Left kidney (tissue), 1 donor: ENCODE measurements at regions not wholly inside any gene's neighbourhood (a gene's known extent, or its start where the extent isn't known, plus 50 kb on each side); places are given as distances from the start of the nearest gene placed in this dataset.

Source experiments
- DNase-seq: peaks from one replicate; pipeline ENCODE4 v3.0.0-alpha.2; 2013

DNA sequence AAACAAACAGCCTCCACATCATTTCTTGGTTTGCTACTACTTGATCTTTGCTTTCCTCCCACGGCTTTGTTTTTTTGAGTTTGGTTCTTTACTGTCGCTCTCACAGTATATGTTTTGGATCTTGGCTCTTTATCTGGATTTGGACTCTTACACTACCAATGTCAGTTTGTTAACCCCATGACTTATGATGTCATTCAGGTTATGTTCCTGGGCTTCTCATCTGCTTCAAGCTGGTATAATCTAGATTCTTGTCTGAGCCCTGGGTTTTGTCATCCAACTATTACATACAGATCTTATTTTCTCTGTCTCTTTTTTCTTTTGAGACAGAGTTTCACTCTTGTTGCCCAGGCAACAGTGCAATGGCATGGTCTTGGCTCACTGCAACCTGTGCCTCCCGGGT, 482.9 kb upstream of the TEX13C start:
- DNase-seq, result no peak

DNA sequence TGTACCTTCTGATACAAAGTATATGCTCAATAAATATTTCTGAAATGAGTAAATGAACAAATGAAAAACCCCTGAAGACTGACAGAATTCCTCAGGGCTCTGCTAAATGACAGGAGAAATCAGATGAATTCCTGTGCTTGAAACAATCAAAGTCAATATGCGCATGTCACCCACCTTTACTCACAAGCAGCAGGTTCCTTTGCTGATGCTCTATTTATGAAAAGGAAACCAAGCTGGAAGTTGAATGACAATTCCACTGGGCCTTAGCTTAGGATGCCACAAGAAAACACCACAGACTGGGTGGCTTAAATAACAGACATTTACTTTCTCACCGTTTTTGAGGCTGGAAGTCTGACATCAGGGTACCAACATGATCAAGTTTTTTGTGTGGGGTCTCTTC, 477.5 kb upstream of the TEX13C start:
- no peak for DNase-seq

DNA sequence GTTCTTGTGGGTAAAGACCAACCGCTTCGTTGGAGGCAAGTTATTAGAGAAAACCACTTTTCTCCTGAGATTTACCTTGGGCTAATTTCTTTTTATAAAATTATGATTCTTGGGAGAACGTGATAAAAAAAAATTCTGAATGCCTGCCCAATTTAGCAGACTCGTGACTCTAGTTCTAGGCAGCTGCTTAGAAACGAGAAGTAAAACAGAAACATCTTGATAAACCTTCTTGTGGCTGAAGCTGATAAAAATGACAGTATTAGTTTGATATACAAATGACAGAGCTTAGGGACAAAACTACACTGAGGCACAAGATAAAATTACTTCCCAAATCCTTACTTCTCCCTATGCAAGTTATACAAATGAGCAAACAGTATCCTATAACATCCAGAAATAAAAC, 458.9 kb upstream of the TEX13C start:
- DNase-seq, result no peak

DNA sequence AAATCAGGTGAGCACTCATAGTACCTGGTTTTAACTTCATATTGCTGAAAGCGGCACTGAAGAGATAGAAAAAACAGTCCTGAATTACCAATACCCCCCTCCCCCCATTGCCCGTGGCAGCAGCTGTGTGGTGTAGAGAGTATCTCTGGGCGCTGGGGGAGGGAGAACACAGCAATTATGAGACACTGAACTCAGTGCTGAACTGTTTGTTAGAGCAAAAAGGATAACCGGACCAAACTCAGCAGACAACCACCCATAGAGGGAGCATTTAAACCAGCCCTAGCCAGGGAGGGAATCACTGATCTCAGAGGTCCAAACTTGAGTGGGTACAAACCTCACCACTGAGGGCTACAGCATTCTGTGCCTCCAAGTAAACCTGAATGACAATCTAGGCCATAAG, 457.4 kb upstream of the TEX13C start:
- no peak for DNase-seq

DNA sequence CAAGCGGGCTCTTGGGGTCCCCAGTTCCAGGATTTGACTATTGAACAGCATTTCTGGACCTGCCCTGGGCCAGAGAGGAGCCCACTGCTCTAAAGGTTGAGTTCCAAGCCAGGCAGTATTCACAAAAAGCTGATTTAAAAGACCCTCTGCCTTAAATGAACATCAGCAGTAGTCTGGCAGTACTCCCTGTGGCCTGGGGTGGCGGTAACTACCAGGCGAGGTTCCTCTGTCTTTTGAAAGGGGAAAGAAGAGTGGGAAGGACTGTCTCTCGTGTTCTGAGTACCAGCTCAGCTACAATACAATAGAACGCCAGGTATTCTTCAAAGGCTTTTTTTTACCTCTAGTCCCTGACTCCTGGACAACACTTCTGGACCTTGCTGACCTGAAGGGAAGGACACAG, 456.4 kb upstream of the TEX13C start:
- no peak for DNase-seq

DNA sequence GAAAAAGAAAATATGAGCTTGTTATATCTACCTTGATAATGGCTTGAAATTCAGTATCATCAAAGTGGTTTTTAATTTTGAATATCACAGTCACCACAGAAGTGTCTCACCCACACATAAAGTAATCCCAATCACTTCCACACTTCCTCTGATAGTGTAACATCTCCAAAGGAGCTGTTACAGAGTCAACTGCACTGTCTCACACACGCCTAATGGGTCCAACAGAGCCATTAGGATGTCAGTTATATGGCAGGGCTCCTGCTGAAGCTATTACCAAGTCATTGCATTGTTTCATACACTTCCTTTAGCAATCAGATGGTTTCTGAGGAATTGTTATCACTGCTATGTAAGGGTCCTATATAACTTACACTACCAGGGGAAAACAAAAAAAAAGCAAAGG, 432.1 kb upstream of the TEX13C start:
- no peak for DNase-seq

DNA sequence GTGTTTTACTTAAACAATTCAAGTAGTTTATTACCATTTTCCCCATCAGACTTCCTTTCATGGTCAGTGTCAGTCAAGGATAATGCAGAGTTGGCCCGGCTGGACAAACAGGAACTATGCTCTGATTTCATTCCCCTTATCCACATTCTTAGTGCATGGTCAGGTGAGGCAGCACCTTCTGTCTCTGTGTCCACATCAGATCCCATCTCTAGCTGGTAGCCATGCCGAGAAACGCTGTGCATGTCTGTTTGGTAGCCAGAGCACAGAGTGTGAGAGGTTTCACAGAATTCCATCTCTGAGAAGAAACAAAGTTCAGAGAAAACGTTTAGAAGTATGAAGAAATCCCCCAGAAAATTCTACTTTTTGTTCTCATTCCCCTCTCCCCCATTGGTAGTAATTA, 423.7 kb upstream of the TEX13C start:
- no peak for DNase-seq

DNA sequence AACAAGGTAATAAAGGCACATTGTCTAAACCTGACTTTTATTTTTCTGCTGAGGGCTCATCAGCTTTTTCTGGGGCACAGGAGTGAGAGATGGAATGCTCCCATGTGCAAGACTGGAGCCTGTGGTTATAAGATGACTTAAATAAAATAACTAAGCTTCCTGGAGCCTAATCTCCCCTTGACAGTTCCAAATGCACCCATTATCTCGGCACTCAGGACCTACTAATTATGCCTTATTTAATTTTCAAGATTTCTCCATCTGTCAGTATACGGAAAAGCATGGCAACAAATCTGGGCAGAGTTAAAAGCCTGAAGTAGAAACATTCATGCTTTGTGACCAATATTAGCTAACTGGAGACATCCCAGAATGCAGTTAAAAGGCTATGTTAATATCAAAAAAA, 416.7 kb upstream of the TEX13C start:
- no peak for DNase-seq

DNA sequence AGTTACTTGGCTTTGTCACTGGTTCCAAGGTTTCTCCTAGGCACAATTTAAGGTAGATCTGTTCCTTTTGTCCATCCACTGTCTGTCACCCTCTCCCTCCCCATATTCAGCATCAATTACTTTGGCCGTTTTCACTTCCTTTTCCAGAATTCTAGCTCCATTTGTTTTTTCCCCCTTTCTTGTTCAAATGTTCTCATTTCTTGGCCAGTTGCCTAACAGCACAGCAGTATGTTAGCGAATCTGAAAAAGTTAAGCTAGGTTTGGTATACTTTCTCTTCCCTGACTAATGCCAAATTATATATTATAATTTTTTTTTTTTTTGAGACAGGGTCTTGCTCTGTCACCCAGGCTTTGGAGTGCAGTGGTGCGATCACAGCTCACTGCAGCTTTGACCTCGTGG, 409.1 kb upstream of the TEX13C start:
- no peak for DNase-seq

DNA sequence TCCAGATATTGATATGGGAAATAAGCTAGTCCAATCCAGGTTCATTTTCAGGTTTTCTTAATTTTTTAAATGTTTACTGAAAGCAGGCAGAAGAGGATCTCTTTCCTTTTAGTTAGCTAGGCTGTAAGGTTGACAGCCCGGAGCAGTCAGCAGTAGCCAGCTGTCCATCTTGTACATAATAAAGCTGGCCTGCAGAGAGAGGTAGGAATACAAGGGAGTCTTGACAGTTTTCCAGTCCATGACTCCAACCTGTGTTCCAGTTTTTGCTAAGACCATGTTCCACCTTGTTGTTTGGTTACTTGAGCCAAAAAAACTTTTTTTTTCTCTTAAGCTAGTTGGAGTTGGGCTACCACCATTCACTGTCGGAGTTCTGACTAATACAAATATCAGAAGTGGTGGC, 402.7 kb upstream of the TEX13C start:
- no peak for DNase-seq

DNA sequence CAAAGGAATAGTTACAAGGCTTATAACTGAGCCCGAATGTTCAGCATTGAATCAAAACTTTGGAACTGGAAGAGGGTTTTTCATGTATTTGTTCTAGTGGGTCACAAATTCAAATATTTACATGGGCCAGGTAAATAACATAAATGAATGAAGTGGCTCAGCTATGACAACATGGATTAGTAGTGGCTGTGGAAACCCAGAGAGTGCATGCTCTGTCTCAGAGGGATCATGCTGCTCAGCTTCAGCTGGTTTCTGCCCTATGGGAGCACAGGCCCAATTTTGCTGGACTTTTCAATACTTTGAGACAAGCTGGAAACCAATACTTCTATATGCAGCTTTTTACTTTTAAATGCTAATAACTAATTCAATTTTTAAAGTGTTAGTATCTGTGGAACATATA, 394.0 kb upstream of the TEX13C start:
- DNase-seq, result no peak

DNA sequence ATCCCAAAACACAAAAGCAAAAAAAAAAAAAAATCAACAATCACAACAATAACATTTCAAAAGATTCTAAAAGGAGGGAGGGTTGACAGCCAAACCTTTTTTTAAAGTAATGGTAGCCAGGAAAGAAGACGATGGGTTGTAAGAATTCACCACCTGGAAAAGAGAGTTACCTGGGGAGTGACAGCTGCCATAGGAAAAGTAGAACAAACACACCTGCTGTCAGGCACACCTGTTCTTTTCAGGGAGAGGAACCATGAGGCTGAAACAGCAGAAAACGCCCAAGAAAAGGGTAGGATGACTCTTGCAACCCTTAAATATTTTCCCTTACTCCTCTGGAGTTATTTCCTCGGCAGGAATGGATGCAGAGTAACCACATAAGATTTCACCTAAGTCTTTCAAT, 388.4 kb upstream of the TEX13C start:
- no peak for DNase-seq

DNA sequence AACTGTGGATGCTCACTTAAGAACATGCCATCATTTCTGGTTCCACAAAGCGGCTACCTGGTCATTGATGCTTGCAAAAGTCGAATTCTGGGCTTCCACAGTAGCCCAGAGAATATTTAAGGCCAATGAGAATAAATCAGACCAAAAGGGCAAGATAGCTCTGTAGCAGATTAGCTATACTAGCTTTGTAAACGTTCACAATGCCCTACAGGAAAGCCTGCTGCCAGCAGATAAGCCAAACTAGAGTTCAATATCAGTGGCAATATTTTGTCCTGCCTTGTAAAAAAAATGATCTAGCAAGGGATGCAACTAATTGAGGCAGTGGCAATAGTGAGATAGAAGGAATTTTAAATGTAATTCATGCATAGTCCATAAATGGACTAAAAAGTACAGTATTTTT, 387.7 kb upstream of the TEX13C start:
- DNase-seq, result no peak

DNA sequence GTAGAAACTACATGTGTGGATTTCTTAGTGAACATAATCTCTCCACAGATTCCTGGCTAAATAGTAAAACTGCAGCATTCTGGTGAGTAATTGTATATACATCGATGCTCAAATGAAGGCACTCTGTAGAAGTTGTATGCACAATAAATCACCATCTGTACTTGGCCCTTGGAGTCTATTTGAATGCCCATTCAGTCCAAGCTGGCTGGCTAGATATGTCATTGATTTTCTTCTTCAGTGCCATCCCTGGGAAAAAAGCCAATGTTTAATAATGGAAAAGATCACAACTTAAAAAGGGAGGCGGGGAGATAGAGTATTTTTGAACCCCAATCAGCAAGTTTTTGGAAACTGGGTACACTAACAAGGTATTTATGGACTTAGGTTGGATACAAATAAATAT, 381.0 kb upstream of the TEX13C start:
- DNase-seq, result no peak

DNA sequence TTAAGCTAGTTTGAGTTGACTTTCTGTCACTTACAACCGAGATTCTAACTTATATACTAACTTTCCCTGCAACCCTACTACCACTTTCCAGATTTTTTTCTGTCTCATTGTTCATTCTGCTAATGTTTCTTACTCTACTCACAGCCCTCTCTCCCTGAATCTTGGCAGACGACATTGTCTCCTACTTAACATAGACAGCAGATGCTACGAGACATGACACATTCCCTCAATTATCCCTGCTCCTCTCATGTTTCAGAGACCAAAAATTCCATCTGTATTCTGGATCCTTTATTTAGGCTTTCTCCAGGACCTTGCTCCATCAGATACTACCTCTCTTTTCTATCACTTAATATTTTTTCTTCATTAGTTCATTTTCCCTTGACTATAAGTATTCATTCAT, 379.1 kb upstream of the TEX13C start:
- DNase-seq, result no peak

DNA sequence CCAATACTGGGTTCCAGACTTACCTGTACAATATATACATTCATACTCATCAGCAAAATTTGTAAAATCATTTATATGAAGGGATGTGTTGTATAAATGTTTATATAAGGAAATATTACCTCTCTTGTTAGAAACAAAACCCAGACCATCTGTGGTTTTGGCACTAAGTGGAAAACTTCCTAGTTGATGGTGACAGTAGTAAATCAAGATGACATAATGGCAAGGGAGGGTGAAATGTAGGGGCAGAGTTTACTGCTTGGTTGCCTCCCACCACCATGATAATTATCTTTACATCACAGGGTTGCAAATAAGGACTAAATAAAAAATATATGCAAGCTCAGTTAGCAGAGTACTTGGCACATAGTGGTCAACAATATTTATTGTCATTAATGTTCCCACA, 365.3 kb upstream of the TEX13C start:
- DNase-seq, result no peak

DNA sequence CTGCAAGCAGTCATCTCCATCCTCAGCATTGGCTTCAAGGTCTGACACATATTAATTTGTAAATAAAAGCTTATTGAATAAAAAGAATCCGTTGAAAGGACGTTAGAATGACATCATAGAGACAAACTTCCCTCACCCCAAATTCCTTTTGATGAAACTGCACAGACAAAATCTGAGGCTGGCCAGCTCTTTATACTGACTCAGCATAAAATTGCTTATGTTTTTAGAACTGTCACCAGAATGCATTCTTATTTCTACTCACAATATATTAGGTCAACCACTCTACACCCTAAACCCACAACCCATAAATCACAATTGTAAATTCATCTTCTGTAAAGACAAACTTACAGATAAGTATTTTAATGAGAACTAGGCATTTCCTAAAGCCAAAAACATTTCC, 359.2 kb upstream of the TEX13C start:
- no peak for DNase-seq

DNA sequence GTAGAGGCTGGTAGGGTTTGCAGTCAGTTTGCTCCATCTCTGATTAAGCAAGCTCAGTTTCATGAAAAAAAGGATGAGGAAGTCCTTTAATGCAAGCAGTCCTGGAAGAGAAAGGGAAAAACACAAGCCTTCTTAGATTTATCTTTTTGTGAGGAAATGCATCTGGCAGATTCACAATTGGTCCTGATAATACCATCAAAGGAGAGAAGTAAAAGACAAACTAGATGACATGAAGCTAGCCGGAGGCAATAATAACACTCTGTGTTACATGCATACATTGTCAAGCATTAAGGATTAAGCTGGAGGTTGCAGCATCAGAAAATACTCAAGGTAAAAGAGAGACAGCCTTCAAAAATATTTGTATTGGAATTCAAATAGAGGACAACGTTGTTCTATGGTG, 356.0 kb upstream of the TEX13C start, which contains the start of gene TENM1:
Gene TENM1, minus strand, starts transcription at position 101 of the 400 bp plus-strand sequence.
- no peak for DNase-seq

DNA sequence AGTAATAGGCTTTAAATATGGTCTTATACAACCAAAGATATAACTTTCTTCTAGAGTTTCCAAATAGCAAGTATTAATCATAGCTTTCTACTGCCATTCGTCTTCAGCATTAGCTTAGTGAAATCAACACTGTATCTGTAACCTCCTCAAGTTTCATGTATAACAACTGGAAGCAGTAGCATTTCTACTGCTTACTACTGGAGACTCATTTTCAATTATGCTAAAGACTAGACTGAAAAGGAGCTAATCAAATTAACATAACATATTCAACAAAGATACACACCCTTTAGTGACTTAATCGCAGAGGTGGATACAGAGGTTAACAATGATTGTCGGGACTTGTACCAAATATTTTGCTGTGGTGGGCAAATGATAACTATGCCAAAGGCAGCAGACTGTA, 344.2 kb upstream of the TEX13C start:
- no peak for DNase-seq

DNA sequence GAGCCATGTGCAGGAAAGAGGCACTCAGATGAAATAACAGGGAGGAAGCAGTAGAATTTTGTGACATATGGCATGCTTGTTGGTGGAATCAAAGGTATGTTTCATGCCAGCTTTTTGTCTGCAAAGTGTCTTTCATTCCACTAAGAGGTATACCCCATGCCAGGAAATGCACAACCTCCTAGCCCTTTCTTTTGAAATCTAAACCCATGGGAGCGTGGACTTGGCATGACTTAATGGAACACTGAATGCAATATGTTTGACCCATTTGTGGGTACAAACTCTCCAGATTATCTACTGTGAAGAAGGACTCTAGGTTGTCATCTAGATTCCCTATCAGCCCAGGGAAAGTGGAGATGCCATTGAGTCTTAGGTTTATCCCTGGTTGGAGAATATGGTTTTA, 338.3 kb upstream of the TEX13C start:
- DNase-seq, result no peak

DNA sequence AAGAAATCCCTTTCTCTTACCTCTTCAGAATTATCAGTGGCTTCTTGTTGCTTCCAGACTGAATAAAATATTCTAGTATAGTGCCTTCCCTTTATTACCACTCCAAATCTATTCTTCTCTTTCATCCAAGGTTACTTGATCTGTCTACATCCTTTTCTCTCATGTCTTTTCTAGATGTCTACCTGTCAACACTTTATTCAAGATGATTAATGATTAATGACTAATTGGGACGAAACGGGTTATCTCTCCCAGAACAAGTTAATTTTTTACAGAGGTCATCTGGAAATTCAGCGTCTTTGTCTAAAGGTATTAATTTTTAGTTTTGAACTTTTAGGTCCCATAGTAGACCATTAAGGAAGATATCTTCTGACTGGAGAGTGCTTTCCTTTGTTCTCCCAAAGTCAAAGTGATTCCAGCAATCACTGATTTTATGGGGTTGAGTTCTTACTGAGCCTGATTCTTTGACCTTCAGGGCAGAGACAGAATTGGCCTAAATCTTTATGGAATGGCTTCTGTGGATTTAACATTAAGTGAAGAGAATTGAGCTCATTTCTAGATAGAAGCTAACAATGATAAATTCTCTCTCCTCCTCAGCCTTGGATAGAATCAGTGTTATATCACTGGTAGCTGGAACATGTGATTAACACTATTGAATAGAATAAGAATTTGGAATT, 335.4 kb upstream of the TEX13C start:
- no peak for DNase-seq

DNA sequence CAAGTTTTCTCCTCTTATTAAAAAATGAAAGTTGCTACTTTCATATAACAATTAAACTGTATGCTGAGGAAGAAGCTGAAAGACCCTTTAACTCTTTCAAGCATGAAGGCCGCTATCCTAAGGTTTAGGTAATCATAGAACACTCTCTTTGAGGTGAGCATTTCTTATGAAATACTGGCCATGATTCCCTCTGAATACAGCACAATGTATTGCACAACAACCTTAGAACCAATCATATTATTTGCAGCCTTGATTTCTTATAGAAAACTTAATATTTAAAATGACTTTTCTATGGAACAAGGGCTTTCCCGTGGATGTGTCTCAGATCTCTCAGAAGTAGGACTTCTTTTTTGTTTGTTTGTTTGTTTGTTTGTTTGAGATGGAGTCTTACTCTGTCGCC, 333.4 kb upstream of the TEX13C start:
- DNase-seq, result no peak

DNA sequence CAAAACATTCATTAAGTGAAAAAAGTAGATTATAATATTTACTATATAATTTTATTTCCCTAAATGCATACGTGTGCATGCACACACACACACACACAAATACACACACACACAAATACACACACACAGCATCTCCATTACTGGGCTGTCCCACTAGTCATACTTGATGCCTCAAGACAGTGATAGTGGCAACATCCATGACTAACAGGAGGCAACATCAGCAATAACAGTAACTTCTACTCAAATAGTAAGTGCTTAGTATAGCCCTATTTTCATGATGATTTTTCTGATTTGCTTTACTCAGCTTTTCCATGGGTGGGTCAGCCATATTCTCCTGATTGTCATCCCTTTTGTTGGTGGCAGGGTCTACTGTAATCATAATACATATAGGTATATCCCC, 325.9 kb upstream of the TEX13C start:
- no peak for DNase-seq

DNA sequence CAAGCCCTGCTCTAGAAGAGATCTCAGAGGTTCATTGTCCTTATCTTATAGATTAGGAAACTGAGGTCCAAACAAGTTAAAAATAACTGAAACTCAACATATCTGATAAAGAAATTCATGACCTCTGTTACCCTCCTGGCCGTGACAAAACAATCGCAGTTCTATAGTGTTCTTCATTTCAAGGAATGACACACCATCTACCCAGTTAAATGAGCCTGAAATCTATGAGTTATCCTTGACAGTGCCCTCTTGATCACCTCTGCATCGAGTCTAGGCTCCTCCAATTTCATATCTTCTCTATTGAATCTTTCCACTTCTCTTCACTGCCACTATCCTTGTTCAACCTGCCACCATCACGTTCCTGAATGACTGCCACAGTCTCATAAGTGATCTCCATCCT, 325.3 kb upstream of the TEX13C start:
- DNase-seq, result no peak
